SK-N-SH treated with all-trans-retinoic acid at 6 μM for 48 hours (cell line): ENCODE measurements at regions not wholly inside any gene's neighbourhood (a gene's known extent, or its start where the extent isn't known, plus 50 kb on each side); places are given as distances from the start of the nearest gene placed in this dataset.

ENCODE experiments used
- ATAC-seq: fragments of 200-7000 bp; cut with Tn5 transposase; 3 replicates; pipeline ENCODE4 v1.9.1; 2020; ENCODE audit warnings: mild to moderate bottlenecking, moderate library complexity
- ARNTL ChIP-seq: fragments of 450-650 bp; formaldehyde crosslinking; IDR thresholded peaks from 2 replicates; pipeline ENCODE4 v1.5.0; 2020; ENCODE audit warnings: low read depth, mild to moderate bottlenecking, moderate library complexity, borderline replicate concordance
- BACH2 ChIP-seq: fragments of 250-450 bp; sonication (Bioruptor Pico); IDR thresholded peaks from 2 replicates; pipeline ENCODE4 v1.9.0; 2021; ENCODE audit warnings: mild to moderate bottlenecking, borderline replicate concordance
- CREB5 ChIP-seq: fragments of 250-450 bp; sonication (Bioruptor Pico); IDR thresholded peaks from 2 replicates; pipeline ENCODE4 v1.5.1; 2020; ENCODE audit warnings: low read depth, mild to moderate bottlenecking, moderate library complexity
- CSDC2 ChIP-seq: fragments of 250-450 bp; sonication (Bioruptor Pico); IDR thresholded peaks from 2 replicates; pipeline ENCODE4 v1.5.0; 2020; ENCODE audit warnings: mild to moderate bottlenecking, moderate library complexity
- CSRNP3 ChIP-seq: fragments of 250-450 bp; sonication (Bioruptor Pico); IDR thresholded peaks from 2 replicates; pipeline ENCODE4 v1.5.1; 2021; ENCODE audit warnings: mild to moderate bottlenecking, moderate library complexity
- ESRRG ChIP-seq: fragments of 250-450 bp; sonication (Bioruptor Pico); IDR thresholded peaks from 2 replicates; pipeline ENCODE4 v1.6.1; 2021; ENCODE audit warnings: mild to moderate bottlenecking
- OSR1 ChIP-seq: fragments of 250-450 bp; sonication (Bioruptor Pico); IDR thresholded peaks from 2 replicates; pipeline ENCODE4 v1.8.0; 2022; ENCODE audit warnings: moderate library complexity, mild to moderate bottlenecking, inconsistent platforms
- PATZ1 ChIP-seq: fragments of 250-450 bp; sonication (Bioruptor Pico); IDR thresholded peaks from 2 replicates; pipeline ENCODE4 v1.8.0; 2020; ENCODE audit warnings: mild to moderate bottlenecking, moderate library complexity, borderline replicate concordance
- POU6F1 ChIP-seq: fragments of 250-450 bp; sonication (Bioruptor Pico); IDR thresholded peaks from 2 replicates; pipeline ENCODE4 v1.8.0; 2021; ENCODE audit warnings: low read depth, mild to moderate bottlenecking, moderate library complexity, borderline replicate concordance
- PPARA ChIP-seq: fragments of 250-450 bp; sonication (Bioruptor Pico); IDR thresholded peaks from 2 replicates; pipeline ENCODE4 v1.5.0; 2020; ENCODE audit warnings: mild to moderate bottlenecking, borderline replicate concordance
- SNAI2 ChIP-seq: fragments of 250-450 bp; sonication (Bioruptor Pico); IDR thresholded peaks from 2 replicates; pipeline ENCODE4 v1.5.0; 2020; ENCODE audit warnings: mild to moderate bottlenecking, moderate library complexity
- TCF4 ChIP-seq: fragments of 250-450 bp; sonication (Bioruptor Pico); IDR thresholded peaks from 2 replicates; pipeline ENCODE4 v1.8.0; 2021; ENCODE audit warnings: mild to moderate bottlenecking, moderate library complexity, borderline replicate concordance
- TOX ChIP-seq: fragments of 250-450 bp; sonication (Bioruptor Pico); IDR thresholded peaks from 2 replicates; pipeline ENCODE4 v1.8.0; 2021; ENCODE audit warnings: mild to moderate bottlenecking, moderate library complexity, borderline replicate concordance
- TSHZ2 ChIP-seq: fragments of 250-450 bp; sonication (Bioruptor Pico); IDR thresholded peaks from 2 replicates; pipeline ENCODE4 v1.5.0; 2020; ENCODE audit warnings: mild to moderate bottlenecking, moderate library complexity
- ZC3H10 ChIP-seq: fragments of 250-450 bp; sonication (Bioruptor Pico); IDR thresholded peaks from 2 replicates; pipeline ENCODE4 v1.5.1; 2021; ENCODE audit warnings: mild to moderate bottlenecking, moderate library complexity
- ZFP3 ChIP-seq: fragments of 250-450 bp; sonication (Bioruptor Pico); IDR thresholded peaks from 2 replicates; pipeline ENCODE4 v1.5.0; 2020; ENCODE audit warnings: mild to moderate bottlenecking, moderate library complexity
- ZFP30 ChIP-seq: fragments of 450-650 bp; formaldehyde crosslinking; IDR thresholded peaks from 2 replicates; pipeline ENCODE4 v1.5.0; 2022; ENCODE audit warnings: mild to moderate bottlenecking, moderate library complexity
- ZNF565 ChIP-seq: fragments of 450-650 bp; formaldehyde crosslinking; conservative IDR thresholded peaks from 2 replicates; pipeline ENCODE4 v1.5.0; 2020; ENCODE audit warnings: low read depth, mild to moderate bottlenecking, moderate library complexity
- ZNF70 ChIP-seq: fragments of 450-650 bp; formaldehyde crosslinking; IDR thresholded peaks from 2 replicates; pipeline ENCODE4 v1.5.0; 2020; ENCODE audit warnings: mild to moderate bottlenecking, moderate library complexity
- ZNF8 ChIP-seq: fragments of 450-650 bp; formaldehyde crosslinking; IDR thresholded peaks from 2 replicates; pipeline ENCODE4 v1.5.0; 2020; ENCODE audit warnings: mild to moderate bottlenecking, moderate library complexity

- ATAC-seq, result no peak
Observed at GRCh38 chr2:198767694-198768093, 690.0 kb downstream of the SATB2 start.

GRCh38 chr2:198763793-198764192 is 693.9 kb downstream of the SATB2 start:
- TF ChIP-seq ZFP30 (CRISPR knock-in tag) (no peak), OSR1 (CRISPR knock-in tag) (no peak), ESRRG (no peak), PATZ1 (CRISPR knock-in tag) (no peak), POU6F1 (CRISPR knock-in tag) (no peak), ZNF565 (CRISPR knock-in tag) (no peak), CREB5 (CRISPR knock-in tag) (no peak), TCF4 (CRISPR knock-in tag) (no peak), SNAI2 (CRISPR knock-in tag) (no peak), PPARA (no peak), ZNF8 (CRISPR knock-in tag) (no peak), BACH2 (CRISPR knock-in tag) (no peak), CSRNP3 (no peak), ARNTL (CRISPR knock-in tag) (no peak), TOX (CRISPR knock-in tag) (no peak), ZFP3 (no peak), CSDC2 (CRISPR knock-in tag) (no peak), ZNF70 (CRISPR knock-in tag) (no peak)
- ATAC-seq, result no peak

More at GRCh38 chr2:198767694-198768093, 690.0 kb downstream of the SATB2 start:
- no peak for TF ChIP-seq CSRNP3

GRCh38 chr2:198762441-198762840 is 695.3 kb downstream of the SATB2 start:
- ATAC-seq, result no peak
- TF ChIP-seq ZNF70 (CRISPR knock-in tag) (no peak), CREB5 (CRISPR knock-in tag) (no peak), ZC3H10 (CRISPR knock-in tag) (no peak), PPARA (no peak), ESRRG (no peak), ZFP3 (no peak), POU6F1 (CRISPR knock-in tag) (no peak), ZNF8 (CRISPR knock-in tag) (no peak), TSHZ2 (CRISPR knock-in tag) (no peak)
